ENCODE measurements at regions not wholly inside any gene's neighbourhood (a gene's known extent, or its start where the extent isn't known, plus 50 kb on each side); places are given as distances from the start of the nearest gene placed in this dataset.
"Not testable (repeated sequence)": the region's sequence is repeated elsewhere in the genome, so short reads cannot be mapped to it uniquely, and the experiment has no call there.

- intact Hi-C loops (cut with DNase I), result no loop called here
- DNase-seq, result no peak
- no peak for ATAC-seq
- TF ChIP-seq CTCF (IDR thresholded peaks at IDR 0.05), result no peak
- no peaks in the 10 kb centered on the region for H3K4me1 ChIP-seq
- no peak overlapping the region for H3K27ac ChIP-seq
- no peaks in the 10 kb centered on the region for H3K36me3 ChIP-seq
- WGBS, 2 donors, result 56 to 81% methylated on average over 1 of the region's 1 CpG
- H3K4me3 ChIP-seq, result no peak overlapping the region
- H3K9me3 ChIP-seq, result peaks cover 0 to 38% (median 0%) of the 10 kb centered on the region in 11 donors
- no peaks in the 10 kb centered on the region for H3K27me3 ChIP-seq
These were observed 194.5 kb upstream of the EDA2R start for GRCh38 chrX:66833426-66833825.

GRCh38 chrX:66815227-66815626, 176.3 kb upstream of the EDA2R start:
- intact Hi-C loops (cut with DNase I), result no loop called here
- Histone ChIP-seq H3K36me3 (no peaks in the 10 kb centered on the region), H3K9me3 (peaks cover 0 to 22% (median 0%) of the 10 kb centered on the region in 11 donors), H3K4me3 (no peak overlapping the region), H3K27me3 (no peaks in the 10 kb centered on the region), H3K4me1 (no peaks in the 10 kb centered on the region), H3K27ac (no peak overlapping the region)
- WGBS, 2 donors, result 50% methylated on average over 1 of the region's 1 CpG
- DNase-seq (no peak), ATAC-seq (no peak)
- TF ChIP-seq CTCF (IDR thresholded peaks at IDR 0.05), result no peak

- 74 to 75% methylated on average over 5 of the region's 5 CpGs for WGBS, 2 donors
These were observed 155.6 kb upstream of the EDA2R start for GRCh38 chrX:66794514-66794913.

GRCh38 chrX:66766318-66766717, 127.4 kb upstream of the EDA2R start:
- Histone ChIP-seq H3K27ac (no peak overlapping the region), H3K27me3 (no peaks in the 10 kb centered on the region), H3K36me3 (no peaks in the 10 kb centered on the region), H3K9me3 (peaks cover 0 to 12% (median 0%) of the 10 kb centered on the region in 11 donors), H3K4me3 (no peak overlapping the region), H3K4me1 (no peaks in the 10 kb centered on the region)
- intact Hi-C loops (cut with DNase I), result no loop called here
- WGBS, 2 donors, result 23 to 52% methylated on average over 3 of the region's 3 CpGs
- DNase-seq (no peak), ATAC-seq (no peak)
- no peak for TF ChIP-seq CTCF (IDR thresholded peaks at IDR 0.05)

More at GRCh38 chrX:66794514-66794913, 155.6 kb upstream of the EDA2R start:
- H3K27ac ChIP-seq; H3K4me3 ChIP-seq; DNase-seq; intact Hi-C loops (cut with DNase I); H3K36me3 ChIP-seq; H3K4me1 ChIP-seq; ATAC-seq: not testable (repeated sequence)
- Histone ChIP-seq H3K27me3 (peaks cover 0 to 25% (median 0%) of the 10 kb centered on the region in 7 donors), H3K9me3 (peaks cover 0 to 27% (median 0%) of the 10 kb centered on the region in 11 donors)

- no peak for DNase-seq
- no peak overlapping the region for H3K27ac ChIP-seq
- no peaks in the 10 kb centered on the region for H3K36me3 ChIP-seq
- no peaks in the 10 kb centered on the region for H3K4me1 ChIP-seq
- no peaks in the 10 kb centered on the region for H3K27me3 ChIP-seq
- intact Hi-C loops (cut with DNase I), result no loop called here
- WGBS, 2 donors, result 23 to 50% methylated on average over 1 of the region's 1 CpG
- TF ChIP-seq CTCF (IDR thresholded peaks at IDR 0.05), result peak in 2 of 9 donors; percentile 6 to 11
- peaks cover 0 to 14% (median 0%) of the 10 kb centered on the region in 11 donors for H3K9me3 ChIP-seq
- no peak overlapping the region for H3K4me3 ChIP-seq
- no peak for ATAC-seq
These were observed 121.8 kb upstream of the EDA2R start for GRCh38 chrX:66760651-66761050.

All from heart right ventricle (tissue), 16 donors.